HG02759 (cell line): ENCODE measurements at regions not wholly inside any gene's neighbourhood (a gene's known extent, or its start where the extent isn't known, plus 50 kb on each side); places are given as distances from the start of the nearest gene placed in this dataset.
A peak's percentile ranks its signal among the peaks of the same experiment; 100 is the strongest.

Experiments
- ATAC-seq: cut with Tn5 transposase; IDR thresholded peaks from one replicate; pipeline ENCODE4 v1.9.1; 2021; ENCODE audit warnings: mild to moderate bottlenecking, moderate library complexity; ENCODE audit not compliant: unreplicated experiment

DNA sequence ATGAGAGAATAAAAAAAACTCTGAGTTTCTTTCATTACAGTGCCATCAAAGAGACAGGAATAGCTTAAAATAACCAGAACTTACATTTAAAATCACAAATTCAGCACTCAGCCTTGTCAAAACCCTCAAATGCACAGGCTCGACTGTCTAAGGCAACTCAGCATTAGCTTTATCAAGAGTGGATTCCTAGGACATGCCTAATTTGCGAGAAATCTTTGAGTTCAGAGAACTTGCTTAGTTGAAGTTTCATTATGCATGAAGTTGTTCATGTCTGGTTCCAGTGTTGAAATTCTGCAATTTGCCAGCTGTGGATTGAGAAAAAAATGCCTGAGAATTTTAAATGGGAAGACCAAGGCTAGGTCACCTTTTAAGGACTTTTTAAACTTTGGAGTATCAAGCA lies 151.1 kb downstream of the LRRC70 start:
- ATAC-seq = no peak

DNA sequence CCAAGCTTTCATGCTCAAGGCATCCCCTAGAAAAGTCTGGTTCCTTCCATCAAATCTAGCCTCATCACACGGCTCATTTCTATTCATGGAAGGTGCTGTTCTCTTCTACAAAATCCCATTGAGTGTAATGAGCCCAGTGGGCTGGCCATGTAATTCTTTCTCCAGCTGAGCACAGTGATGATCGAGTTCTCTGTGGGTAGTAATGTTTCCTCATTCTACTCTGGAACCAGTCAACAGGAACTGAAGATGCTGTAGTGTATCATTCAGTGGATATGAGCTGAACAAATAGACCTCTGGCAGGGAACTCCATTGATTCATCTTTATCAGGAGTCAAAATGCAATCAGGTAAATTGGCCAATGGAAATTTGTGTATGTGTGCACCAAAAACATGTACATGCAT lies 149.2 kb downstream of the LRRC70 start:
- no peak for ATAC-seq

DNA sequence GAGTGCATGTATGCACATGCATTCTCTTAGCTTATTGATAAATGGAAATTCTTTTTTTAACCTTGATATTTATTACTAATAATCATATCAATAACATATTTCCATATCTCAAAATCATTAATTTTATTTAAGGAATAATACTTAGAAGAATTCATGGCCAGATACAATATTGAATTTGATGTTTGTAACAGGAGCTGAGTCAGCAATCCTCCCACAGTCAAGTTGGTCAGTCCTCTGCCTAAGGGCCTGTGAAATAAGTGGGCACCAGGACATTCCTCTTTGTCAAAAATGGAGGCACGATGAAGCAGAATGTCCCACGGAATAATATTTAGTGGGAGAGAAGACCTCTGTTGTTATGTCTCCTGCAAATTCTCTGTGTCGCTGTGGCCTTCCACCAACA lies 148.6 kb downstream of the LRRC70 start:
- no peak for ATAC-seq

- ATAC-seq = no peak
These were observed 143.7 kb downstream of the LRRC70 start for GRCh38 chr5:62722360-62722759.

DNA sequence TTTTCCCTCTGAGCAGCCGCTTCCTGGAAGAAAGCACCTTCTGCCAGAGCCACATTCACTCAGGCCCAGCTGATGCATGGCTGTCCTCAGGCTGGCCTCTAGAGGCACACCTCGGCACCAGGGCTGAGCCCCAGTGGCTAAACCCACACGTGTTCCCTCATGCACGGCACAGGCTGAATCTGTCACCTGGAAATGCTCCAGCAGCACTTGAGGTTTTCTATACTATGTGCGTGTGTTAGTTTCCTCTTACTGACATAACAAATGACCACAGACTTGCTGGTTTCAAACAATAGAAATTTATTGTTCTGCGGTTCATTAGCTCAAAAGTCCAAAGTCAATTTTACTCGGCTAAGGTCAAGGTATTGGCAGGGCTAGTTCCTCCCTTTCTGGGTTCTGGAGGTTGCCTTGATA lies 141.4 kb downstream of the LRRC70 start:
- ATAC-seq = peak; percentile 99

- no peak for ATAC-seq
These were observed 140.6 kb downstream of the LRRC70 start for GRCh38 chr5:62719061-62719720.

DNA sequence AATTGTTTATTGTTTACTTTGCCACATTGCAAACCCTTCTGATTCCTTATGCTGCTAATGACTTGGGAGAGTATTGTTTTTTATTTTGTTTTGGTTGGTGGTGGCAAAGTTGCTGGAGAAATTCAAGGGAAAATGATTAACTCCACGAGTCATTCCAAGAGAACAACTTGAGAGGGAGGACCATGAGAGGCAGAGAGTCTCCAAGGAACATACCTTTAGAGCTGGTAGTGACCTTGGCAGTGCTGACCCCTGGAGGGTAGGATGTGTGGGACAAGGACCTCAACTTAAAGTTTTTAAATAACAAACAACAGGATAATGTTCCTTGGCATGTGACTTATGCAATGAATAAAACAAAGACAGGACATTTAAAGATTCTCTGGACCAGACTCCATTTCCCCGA lies 139.7 kb downstream of the LRRC70 start:
- ATAC-seq = no peak

DNA sequence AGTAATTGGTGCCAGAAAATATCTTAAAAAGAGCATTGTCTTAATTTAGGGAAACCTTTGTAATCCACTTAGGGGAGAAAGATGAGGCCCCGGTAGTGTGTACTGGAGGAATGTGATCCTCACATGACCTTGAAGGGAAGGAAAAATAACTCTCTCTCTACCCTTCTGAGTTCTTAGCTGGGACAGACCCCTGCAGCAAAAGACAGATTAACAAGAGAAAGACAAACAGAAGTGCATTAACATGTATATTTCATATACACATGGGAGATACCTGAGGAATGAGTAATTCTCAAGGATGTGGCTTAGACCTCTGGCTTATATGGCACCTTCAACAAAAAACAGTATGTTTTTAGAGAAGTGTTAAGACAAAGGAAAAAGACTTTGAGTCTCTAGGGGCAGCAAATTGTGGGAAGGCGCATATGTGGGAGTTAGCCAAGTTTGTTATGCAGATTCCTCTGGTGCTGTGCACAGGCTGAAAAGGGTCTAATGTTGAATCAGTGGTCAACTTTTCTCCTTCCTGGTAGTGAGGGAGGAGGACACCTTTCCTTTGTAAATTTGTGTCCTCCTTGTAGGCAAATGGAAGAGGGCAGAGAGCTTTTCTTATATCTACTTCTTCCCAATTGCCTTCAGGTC lies 138.8 kb downstream of the LRRC70 start:
- ATAC-seq = no peak

DNA sequence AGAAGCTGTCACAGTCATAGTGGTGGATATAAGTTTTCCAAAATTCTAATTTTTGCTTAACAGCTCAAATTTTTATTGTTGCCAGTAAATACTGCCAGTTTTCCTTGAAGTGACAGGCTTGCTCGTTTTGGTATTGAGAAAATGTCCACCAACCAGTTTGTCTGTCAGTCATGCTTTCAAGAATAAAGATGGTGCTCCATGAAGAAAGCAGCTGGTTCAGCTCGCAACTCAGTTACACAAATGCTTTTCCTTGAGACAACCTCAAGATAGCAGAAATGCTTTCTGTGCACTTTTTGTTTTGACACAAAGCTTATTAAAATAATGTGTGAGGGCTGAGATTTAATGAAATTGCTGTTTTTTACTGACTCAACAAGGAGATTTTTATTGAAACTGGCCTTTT lies 135.7 kb downstream of the LRRC70 start:
- ATAC-seq = no peak

- no peak for ATAC-seq
These were observed 130.1 kb downstream of the LRRC70 start for GRCh38 chr5:62708481-62709325.

DNA sequence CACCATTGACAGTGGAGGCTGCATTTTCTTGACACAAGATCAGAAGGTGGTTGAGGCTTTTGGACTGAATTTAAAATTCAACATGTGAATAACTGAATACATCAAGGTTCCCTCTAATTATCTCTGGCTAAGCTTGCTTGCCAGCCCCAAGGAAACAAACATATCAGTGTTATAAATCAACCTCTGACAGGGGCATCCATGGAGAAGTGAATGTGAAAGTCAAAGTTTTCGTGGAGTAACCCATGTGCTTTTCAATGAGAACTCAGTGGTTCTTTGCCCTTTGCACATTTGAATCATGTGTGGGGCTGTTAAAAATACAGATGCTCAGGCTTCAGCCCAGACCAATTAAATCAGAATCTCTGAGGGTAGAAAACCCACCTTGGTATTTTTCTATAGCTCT lies 128.9 kb downstream of the LRRC70 start:
- no peak for ATAC-seq

GRCh38 chr5:62707131-62707530 lies 128.5 kb downstream of the LRRC70 start:
- ATAC-seq = no peak

- no peak for ATAC-seq
These were observed 126.4 kb downstream of the LRRC70 start for GRCh38 chr5:62705022-62705421.

DNA sequence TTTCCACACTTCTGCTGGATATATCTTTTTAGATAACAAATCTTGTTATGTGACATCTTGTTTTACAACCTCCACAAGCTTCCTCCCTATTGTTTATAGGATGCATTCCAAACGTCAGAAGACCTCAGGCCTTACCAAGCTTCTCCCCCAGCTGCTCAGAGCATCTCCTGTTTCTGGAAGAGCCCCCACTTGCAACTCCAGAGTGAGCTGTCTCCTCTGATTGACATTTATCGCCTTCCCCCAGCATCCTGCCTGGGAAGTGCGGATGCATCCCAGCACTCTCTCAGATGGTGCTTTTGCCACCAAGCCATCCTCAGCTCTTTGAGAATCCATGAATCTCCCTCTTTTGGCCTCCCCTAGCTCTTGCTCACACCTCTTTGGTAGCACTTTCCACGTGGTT lies 123.5 kb downstream of the LRRC70 start:
- no peak for ATAC-seq

GRCh38 chr5:62701036-62701435 lies 122.4 kb downstream of the LRRC70 start:
- no peak for ATAC-seq

DNA sequence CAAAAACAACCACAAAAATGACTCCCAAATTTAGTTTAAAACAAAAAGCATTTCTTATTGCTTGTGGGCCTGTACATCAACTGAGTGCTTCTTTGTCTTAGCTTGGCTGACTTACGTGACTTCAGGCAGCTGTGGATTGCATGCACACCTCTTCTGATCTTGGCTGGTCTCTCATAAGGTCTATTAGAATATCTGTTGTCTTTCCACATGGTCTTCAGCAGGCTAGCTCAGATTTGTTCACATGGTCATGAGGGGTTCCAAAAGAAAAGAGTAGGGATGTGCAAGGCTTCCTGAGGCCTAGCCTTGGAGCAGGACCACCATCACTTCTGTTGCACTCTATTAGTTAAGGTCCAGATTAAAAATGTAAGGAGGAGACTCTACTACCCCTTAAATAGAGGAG lies 120.1 kb downstream of the LRRC70 start:
- ATAC-seq = no peak

DNA sequence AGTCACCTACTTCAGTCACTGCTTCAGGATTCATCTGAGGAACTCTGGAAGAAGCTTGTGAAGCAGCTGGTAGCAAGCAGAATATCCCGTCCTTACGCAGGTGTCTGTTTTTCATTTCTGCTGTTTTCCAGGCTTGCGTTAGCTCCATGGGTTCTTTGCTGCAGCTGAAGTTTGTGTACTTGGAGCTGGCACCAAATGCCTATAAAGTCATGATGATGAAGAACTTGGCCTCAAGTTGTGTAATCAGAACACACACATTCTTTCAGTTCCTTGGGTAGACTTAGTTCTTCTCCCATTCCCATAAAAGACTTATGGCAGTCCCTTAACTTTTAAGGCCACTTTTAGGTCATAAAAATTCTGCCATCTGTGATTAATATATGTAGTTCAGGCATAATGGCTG lies 116.7 kb downstream of the LRRC70 start:
- ATAC-seq = no peak

DNA sequence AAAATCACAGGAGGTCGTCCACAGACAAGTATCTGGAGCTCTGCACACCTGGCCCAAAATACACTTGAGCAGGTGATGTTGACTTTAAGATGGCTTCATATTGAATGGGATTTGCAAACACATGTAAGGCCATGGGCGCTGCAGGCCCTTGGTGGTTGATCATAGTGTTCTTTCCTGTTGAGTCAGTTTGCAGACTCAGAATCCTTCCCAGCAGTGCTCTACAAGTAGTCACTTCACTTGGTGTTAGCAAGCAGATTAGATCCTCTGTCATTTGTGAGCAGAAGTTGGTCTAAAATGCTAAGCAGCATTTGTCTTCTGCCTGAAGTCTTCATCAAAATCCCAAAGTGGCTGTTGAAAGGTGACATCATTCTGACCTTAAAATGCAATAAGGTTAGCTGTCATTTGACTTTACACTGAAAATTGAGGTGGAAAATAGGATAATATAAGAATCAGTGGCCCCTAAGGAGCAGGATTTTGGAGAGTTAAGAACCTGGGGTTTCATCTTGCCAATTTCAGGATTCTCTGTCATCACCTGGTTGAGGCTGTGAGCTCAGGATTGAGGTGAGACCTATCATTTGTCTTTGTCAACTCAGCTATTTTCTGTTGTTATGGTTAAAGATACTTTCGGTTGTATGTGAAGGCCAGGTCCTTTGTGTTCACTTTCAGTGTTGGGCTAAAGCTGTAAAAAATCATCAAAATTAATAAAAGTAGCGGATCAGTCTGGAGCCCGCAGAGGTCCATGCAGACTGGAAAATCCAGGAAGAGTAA lies 114.5 kb downstream of the LRRC70 start:
- ATAC-seq = no peak

- no peak for ATAC-seq
These were observed 113.3 kb downstream of the LRRC70 start for GRCh38 chr5:62691946-62692345.

GRCh38 chr5:62690421-62690820 lies 111.8 kb downstream of the LRRC70 start:
- no peak for ATAC-seq
